ENCODE measurements at regions not wholly inside any gene's neighbourhood (a gene's known extent, or its start where the extent isn't known, plus 50 kb on each side); places are given as distances from the start of the nearest gene placed in this dataset.

GRCh38 chr1:208670778-208671177 is 426.6 kb upstream of the PLXNA2 start:
- TF ChIP-seq, protein P1, sequence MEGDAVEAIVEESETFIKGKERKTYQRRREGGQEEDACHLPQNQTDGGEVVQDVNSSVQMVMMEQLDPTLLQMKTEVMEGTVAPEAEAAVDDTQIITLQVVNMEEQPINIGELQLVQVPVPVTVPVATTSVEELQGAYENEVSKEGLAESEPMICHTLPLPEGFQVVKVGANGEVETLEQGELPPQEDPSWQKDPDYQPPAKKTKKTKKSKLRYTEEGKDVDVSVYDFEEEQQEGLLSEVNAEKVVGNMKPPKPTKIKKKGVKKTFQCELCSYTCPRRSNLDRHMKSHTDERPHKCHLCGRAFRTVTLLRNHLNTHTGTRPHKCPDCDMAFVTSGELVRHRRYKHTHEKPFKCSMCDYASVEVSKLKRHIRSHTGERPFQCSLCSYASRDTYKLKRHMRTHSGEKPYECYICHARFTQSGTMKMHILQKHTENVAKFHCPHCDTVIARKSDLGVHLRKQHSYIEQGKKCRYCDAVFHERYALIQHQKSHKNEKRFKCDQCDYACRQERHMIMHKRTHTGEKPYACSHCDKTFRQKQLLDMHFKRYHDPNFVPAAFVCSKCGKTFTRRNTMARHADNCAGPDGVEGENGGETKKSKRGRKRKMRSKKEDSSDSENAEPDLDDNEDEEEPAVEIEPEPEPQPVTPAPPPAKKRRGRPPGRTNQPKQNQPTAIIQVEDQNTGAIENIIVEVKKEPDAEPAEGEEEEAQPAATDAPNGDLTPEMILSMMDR (IDR thresholded peaks at IDR 0.05) = no peak
- no peak for TF ChIP-seq POLR2AphosphoS5 (IDR thresholded peaks at IDR 0.05)
- no peak for TF ChIP-seq POLR2A (IDR thresholded peaks at IDR 0.05)
- TF ChIP-seq EP300 (IDR thresholded peaks at IDR 0.05) = no peak

Measured in sigmoid colon (tissue), 4 donors.